Stimulated activated CD8-positive, alpha-beta memory T cell treated with anti-CD3 and anti-CD28 coated beads, Interleukin-2, amount 100 ng/mL, for 1 hour (primary cell): ENCODE measurements at regions not wholly inside any gene's neighbourhood (a gene's known extent, or its start where the extent isn't known, plus 50 kb on each side); places are given as distances from the start of the nearest gene placed in this dataset.
"Not testable (repeated sequence)": the region's sequence is repeated elsewhere in the genome, so short reads cannot be mapped to it uniquely, and the experiment has no call there.

ENCODE experiments used
- DNase-seq, 2 donors: peaks; one replicate each; pipeline ENCODE4 v3.0.0-alpha.2; 2020; ENCODE audit warnings: low read depth in 2 of 2

DNA sequence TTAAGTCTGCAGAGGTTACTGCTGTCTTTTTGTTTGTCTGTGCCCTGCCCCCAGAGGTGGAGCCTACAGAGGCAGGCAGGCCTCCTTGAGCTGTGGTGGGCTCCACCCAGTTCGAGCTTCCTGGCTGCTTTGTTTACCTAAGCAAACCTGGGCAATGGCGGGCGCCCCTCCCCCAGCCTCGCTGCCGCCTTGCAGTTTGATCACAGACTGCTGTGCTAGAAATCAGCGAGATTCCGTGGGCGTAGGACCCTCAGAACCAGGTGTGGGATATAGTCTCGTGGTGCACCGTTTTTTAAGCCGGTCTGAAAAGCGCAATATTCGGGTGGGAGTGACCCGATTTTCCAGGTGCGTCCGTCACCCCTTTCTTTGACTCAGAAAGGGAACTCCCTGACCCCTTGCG lies 2146.3 kb upstream of the WWC1 start:
- DNase-seq, result not testable (repeated sequence)

DNA sequence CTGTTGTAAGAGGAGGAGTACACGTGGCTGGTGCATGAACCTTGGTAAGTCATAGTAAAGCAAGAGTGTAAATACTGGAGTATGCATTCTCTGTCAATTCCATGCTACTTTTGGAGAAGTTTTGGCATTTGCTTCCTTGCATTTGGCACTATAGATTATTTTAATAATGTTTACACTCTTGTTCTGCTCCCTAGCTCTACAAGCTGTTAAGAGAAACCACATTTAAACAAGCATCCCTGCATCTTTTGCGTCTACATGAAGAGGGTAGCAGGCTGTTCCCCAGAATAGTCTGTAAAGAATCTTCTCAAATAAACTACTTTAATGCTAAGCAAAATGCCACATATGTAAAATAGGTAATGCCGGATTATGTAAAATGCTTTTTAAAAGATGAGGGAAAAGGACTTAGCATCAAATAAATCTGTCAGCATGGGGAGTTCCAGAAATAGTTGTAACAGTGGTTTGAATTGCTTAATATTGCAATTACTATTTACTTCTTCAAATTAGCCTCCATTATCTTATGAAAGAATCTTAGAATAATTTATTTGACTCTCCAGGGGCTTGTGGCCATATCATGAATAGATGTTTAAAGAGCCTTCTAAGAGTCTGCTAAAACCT lies 2127.3 kb upstream of the WWC1 start:
- DNase-seq, result no peak

DNA sequence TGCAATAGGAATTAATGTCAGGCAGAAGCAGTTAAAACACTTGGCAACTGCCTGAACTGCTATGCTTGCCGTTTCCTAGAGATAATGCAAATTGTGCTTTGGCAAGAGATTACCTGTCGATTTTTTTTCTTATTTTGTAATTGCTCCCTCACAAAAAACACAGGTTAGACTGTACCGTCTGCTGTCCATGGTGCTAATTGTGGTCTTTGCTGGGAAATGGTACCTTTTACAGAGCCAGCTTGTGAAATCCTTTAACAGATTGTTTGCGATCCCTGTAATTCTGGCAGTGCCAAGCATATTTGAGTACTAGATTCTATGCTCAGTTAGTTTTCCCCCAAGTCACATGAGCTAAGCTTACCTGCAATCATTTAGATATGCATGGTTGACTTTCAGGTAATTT lies 2125.8 kb upstream of the WWC1 start:
- DNase-seq, result no peak

DNA sequence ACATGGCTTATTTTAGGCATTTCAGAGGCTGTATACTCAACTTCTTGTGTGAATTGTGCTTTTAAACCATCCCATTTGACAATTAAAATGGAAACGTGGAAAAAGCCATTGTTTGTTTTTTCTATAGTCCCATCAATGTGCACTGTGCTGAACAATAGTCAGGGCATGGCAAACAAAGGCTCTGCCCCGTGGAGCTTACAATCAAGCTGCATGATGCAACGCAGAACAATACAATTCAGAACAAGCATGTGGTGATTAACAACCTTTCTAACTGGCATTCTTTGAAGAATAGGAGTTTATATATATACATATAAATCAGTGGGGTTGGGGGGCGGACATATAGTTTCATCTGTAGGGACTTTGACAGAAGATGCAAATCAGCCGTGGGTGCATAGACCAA lies 2125.4 kb upstream of the WWC1 start:
- no peak for DNase-seq

DNA sequence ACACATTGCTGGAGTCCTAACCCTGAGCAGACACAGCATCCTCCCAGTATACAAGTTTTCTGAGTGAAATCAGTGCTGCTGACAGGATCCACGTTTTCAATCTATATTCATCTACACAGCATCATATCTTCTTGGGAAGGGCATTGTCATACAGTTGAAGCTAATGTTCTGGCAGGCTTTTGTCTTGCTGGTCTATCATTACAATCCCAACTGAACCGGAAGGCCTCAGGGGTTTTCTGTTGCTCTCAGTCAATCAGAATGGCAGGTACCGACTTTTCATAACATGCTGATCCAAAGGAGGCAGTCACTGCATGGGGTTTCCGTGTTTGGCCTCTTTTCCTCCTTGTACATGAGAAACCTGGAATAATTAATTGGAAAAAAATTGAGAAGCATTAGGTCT lies 2118.8 kb upstream of the WWC1 start:
- no peak for DNase-seq

DNA sequence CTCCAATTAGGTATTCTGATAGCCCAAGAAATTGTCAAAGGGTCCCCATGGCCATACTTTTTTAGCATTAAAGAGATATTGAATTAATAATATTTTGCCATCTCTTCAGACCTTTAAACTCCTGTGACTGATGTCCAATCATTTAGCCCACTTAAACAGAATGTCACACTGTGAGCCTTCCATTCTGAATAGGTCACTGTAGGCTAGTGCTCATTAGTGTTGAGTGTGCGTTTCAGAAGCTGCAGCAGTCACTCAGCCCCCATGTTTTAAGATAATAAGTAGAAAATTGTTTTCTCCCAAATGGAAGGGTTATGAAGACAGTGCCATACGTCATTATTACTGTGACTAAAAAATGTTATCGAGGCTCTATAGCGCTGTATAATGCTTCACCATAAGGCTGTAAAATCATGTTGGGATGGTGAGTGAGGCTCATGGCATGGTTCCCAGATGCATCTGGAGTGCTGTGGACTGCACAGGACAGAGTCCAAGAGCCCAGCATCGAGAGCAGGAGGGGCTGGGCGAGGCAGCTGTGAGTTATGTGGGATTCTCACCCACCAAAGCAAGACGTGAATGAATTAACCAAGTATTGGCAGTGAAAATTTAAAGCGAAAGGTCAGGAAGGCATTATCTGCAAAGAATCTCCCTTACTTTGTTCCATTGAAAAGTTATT lies 2112.9 kb upstream of the WWC1 start:
- DNase-seq, result no peak

DNA sequence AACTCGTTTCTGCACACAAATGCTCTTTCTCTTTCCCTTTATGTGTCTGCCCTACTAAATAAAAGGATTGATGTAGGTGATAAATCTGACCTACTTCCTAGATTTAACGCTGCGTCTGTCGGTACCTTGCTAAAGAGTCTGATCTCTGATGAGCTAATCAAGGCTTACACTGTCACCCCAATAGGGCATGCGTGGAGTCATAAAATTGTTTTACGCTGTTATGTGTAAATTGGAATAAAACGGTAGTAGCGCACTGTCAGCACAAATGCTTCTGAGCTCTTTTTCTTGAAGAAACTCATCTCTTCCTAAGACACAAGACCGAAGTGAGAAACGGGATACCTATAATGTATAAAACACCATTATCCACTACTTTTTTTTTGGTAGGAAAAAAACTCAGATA lies 2106.3 kb upstream of the WWC1 start:
- no peak for DNase-seq

DNA sequence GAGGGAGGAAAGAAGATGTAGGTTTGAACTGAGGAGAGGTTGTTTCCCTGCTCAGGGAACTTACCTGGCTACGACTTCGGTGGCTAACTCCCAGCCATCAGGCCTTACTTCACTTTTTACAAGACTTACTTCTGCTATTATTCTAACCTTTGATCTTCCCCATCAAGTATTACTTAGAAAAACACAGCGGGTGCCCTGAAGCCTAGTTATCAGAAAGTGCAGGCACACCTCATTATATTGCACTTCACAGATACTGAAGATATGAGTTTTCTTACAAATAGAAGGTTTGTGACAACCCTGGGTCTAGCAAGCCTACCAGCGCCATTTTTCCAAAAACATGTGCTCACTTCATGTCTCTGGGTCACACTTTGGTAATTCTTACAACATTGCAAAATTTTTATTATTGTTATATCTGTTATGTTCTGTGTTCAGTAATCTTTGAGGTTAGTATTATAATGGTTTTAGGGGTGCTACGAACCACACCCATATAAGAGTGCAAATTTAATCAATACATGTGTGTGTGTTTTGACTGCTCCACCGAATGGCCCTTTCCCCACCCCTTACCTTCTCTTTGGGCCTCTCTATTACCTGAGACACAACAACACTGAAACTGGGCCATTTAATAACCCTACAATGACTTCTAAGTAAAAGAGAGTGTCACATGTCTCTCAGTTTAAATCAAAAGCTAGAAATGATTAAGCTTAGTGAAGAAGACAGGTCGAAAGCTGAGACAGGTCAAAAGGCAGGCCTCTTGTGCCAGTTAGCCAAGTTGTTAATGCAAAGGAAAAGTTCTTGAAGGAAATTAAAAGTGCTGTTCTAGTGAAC lies 2102.7 kb upstream of the WWC1 start:
- no peak for DNase-seq

DNA sequence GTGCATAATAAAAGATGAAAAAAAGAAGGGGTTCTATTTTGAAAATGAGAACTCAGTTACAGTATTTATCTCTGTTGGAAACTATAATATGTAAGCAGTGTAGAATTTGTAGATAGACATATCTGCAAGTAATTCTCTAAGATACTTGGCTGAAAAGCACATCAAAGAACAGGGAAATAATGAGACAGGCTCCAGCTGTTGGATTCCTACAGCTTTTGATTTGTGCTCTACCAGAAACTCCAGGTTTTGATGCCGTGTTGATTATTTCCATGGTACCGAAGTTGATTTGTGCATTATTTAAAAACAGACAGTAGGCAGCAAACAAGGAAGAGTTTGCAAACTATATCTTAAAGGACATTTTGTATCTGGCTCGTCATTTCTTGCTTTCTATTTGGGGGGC lies 2098.7 kb upstream of the WWC1 start:
- no peak for DNase-seq

DNA sequence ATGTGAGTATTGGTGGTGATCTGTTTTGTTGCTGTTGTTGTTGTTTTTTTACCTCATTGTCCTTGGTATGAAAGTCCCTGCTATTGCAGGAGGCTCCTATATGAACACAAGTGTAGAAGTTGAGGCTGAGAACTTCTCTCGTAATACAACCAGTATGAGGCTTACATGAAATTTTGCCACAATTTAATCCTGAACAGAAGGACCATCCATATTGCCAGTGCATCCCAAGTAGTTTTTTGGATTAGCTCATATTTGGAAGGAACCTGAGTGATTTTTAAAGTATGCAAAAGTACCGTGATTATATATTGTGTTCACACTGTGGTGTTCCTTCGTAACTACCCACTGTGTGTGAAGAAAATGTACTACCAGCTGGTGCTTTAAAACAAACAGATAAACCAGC lies 2095.5 kb upstream of the WWC1 start:
- DNase-seq, result no peak

GRCh38 chr5:166200532-166200931 lies 2090.9 kb upstream of the WWC1 start:
- DNase-seq, result no peak

DNA sequence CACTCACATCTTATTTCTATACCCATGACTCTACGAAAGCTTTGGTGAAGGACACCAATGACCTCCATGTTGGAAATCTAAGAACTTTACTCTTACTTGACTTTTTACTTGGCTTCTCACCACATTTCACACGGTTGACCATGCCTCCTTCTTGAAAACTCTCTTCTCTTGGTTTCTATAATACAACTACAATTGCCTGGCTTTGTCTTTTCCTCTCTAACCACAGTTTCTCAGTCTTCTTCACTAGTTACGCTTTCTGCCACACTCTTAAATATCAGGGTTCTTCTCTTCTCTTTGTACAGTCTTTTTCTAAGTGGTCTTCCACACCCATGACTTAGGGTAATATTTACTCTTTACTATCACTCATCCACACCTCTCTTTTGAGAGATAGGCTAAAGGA lies 2079.8 kb upstream of the WWC1 start:
- DNase-seq, result no peak

GRCh38 chr5:166236327-166236726 lies 2055.1 kb upstream of the WWC1 start:
- DNase-seq, result no peak

DNA sequence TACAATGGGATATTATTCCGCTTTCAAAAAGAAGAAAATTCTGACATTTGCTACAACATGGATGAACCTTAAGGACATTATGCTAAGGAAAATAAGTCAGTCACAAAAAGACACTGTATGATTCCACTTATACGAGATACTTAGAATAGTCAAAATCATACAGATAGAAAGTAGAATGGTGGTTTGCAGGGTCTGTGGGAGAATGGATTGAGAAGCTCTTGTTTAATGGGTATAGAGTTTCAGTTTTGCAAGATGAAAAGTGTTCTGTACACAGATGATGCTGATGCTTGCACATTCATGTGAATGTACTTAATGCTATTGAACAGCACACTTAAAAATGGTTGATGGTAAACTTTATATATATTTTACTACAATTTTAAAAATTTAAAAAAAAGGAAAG lies 2050.7 kb upstream of the WWC1 start:
- DNase-seq, result no peak

- no peak for DNase-seq
Observed at GRCh38 chr5:166245556-166245955, 2045.9 kb upstream of the WWC1 start.

DNA sequence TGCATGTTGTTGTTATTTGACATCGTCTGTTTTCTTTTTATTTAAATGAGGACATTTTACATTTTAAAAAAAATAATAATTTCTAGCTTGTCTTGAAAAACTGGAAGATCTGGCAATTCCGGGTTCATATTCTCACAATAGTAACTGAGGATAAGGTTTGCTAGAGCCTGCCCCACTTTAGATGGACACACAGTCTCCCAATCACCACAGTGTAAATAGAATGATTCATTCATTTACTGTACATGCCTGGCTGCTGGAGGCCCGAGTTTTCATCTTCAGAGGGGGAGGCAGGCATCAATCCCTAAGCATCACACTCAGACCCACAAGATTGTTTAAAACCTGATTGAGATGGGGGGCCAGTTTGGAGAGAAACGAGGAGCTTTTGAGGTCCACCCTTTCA lies 2039.7 kb upstream of the WWC1 start:
- no peak for DNase-seq

DNA sequence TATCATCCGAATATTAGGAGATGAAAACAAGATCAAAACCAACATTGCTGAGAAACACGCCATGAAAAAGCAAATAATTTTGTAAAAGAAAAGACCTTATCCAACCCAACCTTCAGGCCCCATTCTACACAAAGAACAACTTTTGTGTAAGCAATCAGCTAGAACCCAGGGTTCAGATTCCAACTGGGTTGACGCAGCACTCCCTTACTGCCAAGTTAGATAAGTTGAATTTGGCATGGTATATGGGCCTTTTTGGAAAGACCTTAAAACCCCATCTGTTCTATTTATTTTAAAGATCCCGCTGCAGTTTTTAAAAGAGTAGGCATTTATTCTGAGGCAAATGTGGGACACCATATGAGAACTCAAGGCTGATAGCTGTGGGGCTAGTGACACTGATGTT lies 2033.8 kb upstream of the WWC1 start:
- no peak for DNase-seq

DNA sequence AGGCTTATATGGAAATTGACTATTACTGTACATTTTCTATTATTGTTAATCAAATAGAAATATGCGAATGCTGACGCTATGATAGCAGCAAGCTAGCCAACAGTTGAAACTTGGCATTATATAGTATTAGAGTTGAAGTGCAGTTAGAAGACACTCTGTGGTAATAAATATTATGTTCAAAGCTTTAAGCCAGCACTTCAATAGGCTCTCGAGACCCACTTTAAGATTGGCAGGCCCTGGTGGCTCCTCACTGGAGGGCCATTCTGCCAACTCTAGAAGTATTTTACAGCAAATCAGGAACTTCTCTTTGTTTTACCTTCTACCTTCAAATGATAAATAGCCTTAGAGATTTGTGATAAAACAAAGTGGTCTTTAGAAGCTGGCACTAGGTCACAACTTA lies 2029.0 kb upstream of the WWC1 start:
- DNase-seq, result no peak

DNA sequence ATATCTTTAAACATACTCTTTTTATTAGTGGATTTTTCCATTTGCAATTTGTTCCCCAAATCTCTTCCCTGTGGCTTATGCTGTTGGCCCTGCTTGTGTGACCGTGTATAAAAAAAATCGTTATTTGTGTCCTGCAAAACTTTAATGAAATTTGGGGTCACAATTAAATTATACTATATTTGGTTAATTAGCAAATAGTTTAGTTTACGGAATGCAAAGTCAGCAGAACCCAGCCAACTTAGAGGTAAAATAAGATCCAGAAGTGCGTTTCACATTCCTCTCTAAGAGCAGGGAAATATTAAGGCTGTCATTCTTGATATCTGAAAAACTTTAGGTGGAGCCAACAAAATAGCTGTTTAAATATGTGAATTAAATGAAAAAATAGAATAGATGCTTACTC lies 2023.5 kb upstream of the WWC1 start:
- DNase-seq, result no peak

DNA sequence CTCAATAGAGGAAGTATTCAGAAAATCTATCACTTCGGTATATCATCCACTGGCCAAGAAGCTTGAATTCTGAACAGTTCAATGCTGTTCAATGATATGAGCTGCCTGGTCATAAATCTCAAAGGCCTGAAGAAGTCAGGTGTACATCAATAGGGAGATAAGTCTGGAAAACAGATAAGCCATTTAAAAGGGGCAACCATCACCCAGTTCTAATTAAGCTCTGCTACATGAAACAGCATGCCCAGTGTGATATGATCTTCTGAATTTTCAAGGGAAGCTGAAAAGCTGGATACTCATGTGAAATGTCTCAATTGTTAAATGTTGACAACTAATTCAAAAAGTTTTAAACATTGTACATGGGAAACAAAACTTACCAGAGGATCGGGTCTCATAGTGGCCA lies 2020.7 kb upstream of the WWC1 start:
- DNase-seq, result no peak

- DNase-seq, result no peak
Observed at GRCh38 chr5:166276006-166276405, 2015.4 kb upstream of the WWC1 start.

DNA sequence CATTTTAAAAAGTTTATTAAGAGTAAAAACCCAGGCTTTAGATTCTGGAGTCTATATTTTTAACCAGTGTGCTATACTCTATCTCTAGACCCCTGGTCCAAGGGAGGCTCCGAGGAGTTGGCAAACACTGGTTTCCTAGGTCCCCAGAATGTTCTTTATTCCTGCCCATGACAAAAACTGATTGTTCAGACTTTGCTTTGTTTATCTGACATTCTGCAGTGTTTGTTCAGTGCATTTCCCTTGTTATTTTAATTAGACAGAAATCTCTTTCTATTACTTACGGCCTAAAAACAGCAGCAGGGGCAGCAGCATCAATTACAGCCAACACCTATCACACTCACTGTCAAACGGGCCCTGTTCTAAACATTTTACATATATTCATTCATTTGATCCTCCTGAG lies 2011.6 kb upstream of the WWC1 start:
- DNase-seq, result no peak

- no peak for DNase-seq
Observed at GRCh38 chr5:166281433-166281832, 2010.0 kb upstream of the WWC1 start.
